A549 (cell line): ENCODE measurements at regions not wholly inside any gene's neighbourhood (a gene's known extent, or its start where the extent isn't known, plus 50 kb on each side); places are given as distances from the start of the nearest gene placed in this dataset.

Experiments used
- CEBPB ChIP-seq, 2 experiments: fragments of >200 bp in 1 of 2; sonication (Bioruptor Twin) in 1 of 2; formaldehyde crosslinking in 1 of 2; IDR thresholded peaks; 2 replicates each; pipeline ENCODE4 v1.6.1; 2012 to 2016
- CTCF ChIP-seq: fragments of >200 bp; sonication (Bioruptor Twin); formaldehyde crosslinking; IDR thresholded peaks from 3 replicates; pipeline ENCODE4 v1.5.1; 2016
- ELK1 ChIP-seq: fragments of 150-350 bp; IDR thresholded peaks from 2 replicates; pipeline ENCODE4 v1.6.1; 2014; ENCODE audit warnings: low read depth, mild to moderate bottlenecking, low read length
- EP300 ChIP-seq, 2 experiments: fragments of >200 bp; sonication (Bioruptor Twin); formaldehyde crosslinking; IDR thresholded peaks; 2 replicates in 1 of 2; 3 replicates in 1 of 2; pipeline ENCODE4 v1.6.1; 2016 to 2017
- MAX ChIP-seq: IDR thresholded peaks from 2 replicates; pipeline ENCODE4 v1.6.1; 2012
- MAZ ChIP-seq: fragments of 150-350 bp; IDR thresholded peaks from 2 replicates; pipeline ENCODE4 v1.6.1; 2014; ENCODE audit warnings: antibody characterized with exemption, low read depth, low read length, borderline replicate concordance
- NFE2L2 ChIP-seq: fragments of 150-350 bp; conservative IDR thresholded peaks from 2 replicates; pipeline ENCODE4 v1.6.1; 2014; ENCODE audit warnings: low read length
- PBX3 ChIP-seq: IDR thresholded peaks from 2 replicates; pipeline ENCODE4 v1.6.1; 2012
- PHF8 ChIP-seq: fragments of 200-600 bp; sonication (generic); IDR thresholded peaks from 2 replicates; pipeline ENCODE4 v1.6.1; 2016; ENCODE audit warnings: low read depth, mild to moderate bottlenecking, antibody characterized with exemption, moderate library complexity, borderline replicate concordance
- POLR2A ChIP-seq: IDR thresholded peaks from 2 replicates; pipeline ENCODE4 v1.6.1; 2012; ENCODE audit warnings: mild to moderate bottlenecking, low read length
- REST ChIP-seq: fragments of 200-600 bp; sonication (generic); IDR thresholded peaks from 2 replicates; pipeline ENCODE4 v1.6.1; 2016; ENCODE audit warnings: antibody characterized with exemption, mild to moderate bottlenecking, moderate library complexity
- SREBF2 ChIP-seq: fragments of 450-650 bp; IDR thresholded peaks from 2 replicates; pipeline ENCODE4 v1.6.1; 2014; ENCODE audit warnings: mild to moderate bottlenecking, moderate library complexity

GRCh38 chr6:132931313-132931712, 116.9 kb downstream of the RPS12 start:
- TF ChIP-seq CTCF (no peak), MAX (no peak), POLR2A (no peak), NFE2L2 (no peak), ELK1 (no peak), PHF8 (no peak), EP300 (IDR thresholded peaks at IDR 0.05) (no peak), REST (no peak), MAZ (no peak), SREBF2 (no peak), PBX3 (no peak), CEBPB (IDR thresholded peaks at IDR 0.05) (no peak)
